Endothelial cell of umbilical vein (primary cell): ENCODE measurements at regions not wholly inside any gene's neighbourhood (a gene's known extent, or its start where the extent isn't known, plus 50 kb on each side); places are given as distances from the start of the nearest gene placed in this dataset.

ENCODE experiments used
- BruUV-seq: library from RNA; stranded (reverse); fragments of 400-500 nt; replicated peaks from 2 replicates; lab custom pipeline; 2021; lab: Mats Ljungman, UMichigan
- CTCF ChIA-PET: fragments of 300-600, 350-600 bp; sonication (Branson Sonifier 250); formaldehyde crosslinking; loops from one replicate; lab custom pipeline; 2021; ENCODE audit warnings: antibody characterized with exemption, inconsistent platforms; lab: Charles Lee
- POLR2A ChIA-PET: fragments of 300-600, 350-600 bp; sonication (Branson Sonifier 250); formaldehyde crosslinking; loops from one replicate; lab custom pipeline; 2021; ENCODE audit warnings: antibody characterized with exemption, inconsistent platforms; lab: Charles Lee
- DNase-seq: peaks from one replicate; pipeline ENCODE4 v3.0.0-alpha.2; 2011; ENCODE audit warnings: low read depth, low spot score
- FAIRE-seq: peaks from 2 replicates; lab custom pipeline; 2011; peaks lifted over from hg19 to GRCh38; lab: Jason Lieb, UNC
- H2AFZ ChIP-seq: 2 replicates; pipeline ENCODE4 v1.6.0; 2012; ENCODE audit warnings: low read depth, low read length, control low read depth, inconsistent platforms
- H3K27ac ChIP-seq: 2 replicates; pipeline ENCODE4 v1.5.1; 2011; ENCODE audit warnings: low read depth, mild to moderate bottlenecking, control low read depth, low read length, moderate library complexity; ENCODE audit not compliant: insufficient read depth
- H3K27me3 ChIP-seq, 2 experiments: 2 replicates each; pipeline versions ENCODE4 v1.6.0 to v1.6.1; 2011; ENCODE audit warnings: low read length in 2 of 2, mixed read lengths in 1 of 2; ENCODE audit not compliant: control insufficient read depth in 2 of 2, insufficient read depth in 2 of 2
- H3K36me3 ChIP-seq, 2 experiments: 2 replicates in 1 of 2; 3 replicates in 1 of 2; pipeline ENCODE4 v1.5.1; 2011; ENCODE audit warnings: low read length in 2 of 2, mild to moderate bottlenecking in 1 of 2, moderate library complexity in 1 of 2; ENCODE audit not compliant: control insufficient read depth in 2 of 2, insufficient read depth in 2 of 2; ENCODE audit errors: extremely low read depth in 1 of 2
- H3K4me1 ChIP-seq: 3 replicates; pipeline ENCODE4 v1.5.1; 2011; ENCODE audit warnings: mild to moderate bottlenecking, low read length; ENCODE audit not compliant: control insufficient read depth, insufficient read depth; ENCODE audit errors: extremely low read depth
- H3K4me2 ChIP-seq: 2 replicates; pipeline ENCODE4 v1.6.1; 2011; ENCODE audit warnings: low read length, control low read depth, mixed read lengths; ENCODE audit not compliant: insufficient read depth
- H3K4me3 ChIP-seq, 3 experiments: fragments of 200-600 bp in 1 of 3; sonication (generic), shearing (Covaris generic) in 1 of 3; replicated peaks in 1 of 3; 2 replicates each; pipeline ENCODE4 v1.5.1; 2011 to 2016; ENCODE audit warnings: control low read depth in 3 of 3, low read length in 3 of 3, mild to moderate bottlenecking in 2 of 3, inconsistent platforms in 1 of 3, low read depth in 1 of 3, moderate library complexity in 1 of 3; ENCODE audit not compliant: insufficient read depth in 1 of 3
- H3K79me2 ChIP-seq: 2 replicates; pipeline ENCODE4 v1.6.0; 2012; ENCODE audit warnings: low read length, inconsistent platforms; ENCODE audit not compliant: control insufficient read depth, insufficient read depth
- H3K9ac ChIP-seq: replicated peaks from 2 replicates; pipeline ENCODE3; 2011; ENCODE audit warnings: low read length, control low read depth; ENCODE audit not compliant: insufficient read depth; ENCODE audit errors: extremely low read depth
- H3K9me1 ChIP-seq: replicated peaks from 3 replicates; pipeline ENCODE4 v1.6.0; 2011; ENCODE audit warnings: mild to moderate bottlenecking, low read length; ENCODE audit not compliant: control insufficient read depth, insufficient read depth; ENCODE audit errors: extremely low read depth
- H3K9me3 ChIP-seq: replicated peaks from 2 replicates; pipeline ENCODE4 v1.5.1; 2012; ENCODE audit warnings: low read length, inconsistent platforms; ENCODE audit not compliant: control insufficient read depth, insufficient read depth
- H4K20me1 ChIP-seq: replicated peaks from 2 replicates; pipeline ENCODE3; 2011; ENCODE audit warnings: mild to moderate bottlenecking, low read length; ENCODE audit not compliant: control insufficient read depth, insufficient read depth; ENCODE audit errors: extremely low read depth
- CTCF ChIP-seq, 2 donors: IDR thresholded peaks; 1 replicate in 1 of 2; 2 replicates in 1 of 2; pipeline ENCODE4 v1.5.1; 2011; ENCODE audit warnings: low read length in 2 of 2, mild to moderate bottlenecking in 2 of 2, moderate library complexity in 2 of 2, control low read depth in 1 of 2, inconsistent platforms in 1 of 2, low read depth in 1 of 2; ENCODE audit not compliant: insufficient read depth in 1 of 2; ENCODE audit errors: extremely low read depth in 1 of 2
- EZH2 ChIP-seq: IDR thresholded peaks from 2 replicates; pipeline ENCODE4 v1.6.1; 2012; ENCODE audit warnings: borderline replicate concordance, low read depth, mild to moderate bottlenecking, moderate library complexity, low read length, inconsistent platforms; ENCODE audit not compliant: severe bottlenecking
- FOS ChIP-seq: IDR thresholded peaks from 2 replicates; pipeline ENCODE4 v1.6.1; 2011; ENCODE audit warnings: mild to moderate bottlenecking, low read length, moderate library complexity, borderline replicate concordance; ENCODE audit not compliant: insufficient read depth
- GATA2 ChIP-seq: IDR thresholded peaks from 2 replicates; pipeline ENCODE4 v1.7.0; 2011; ENCODE audit warnings: low read depth, mild to moderate bottlenecking, moderate library complexity, mixed read lengths, low read length; ENCODE audit not compliant: insufficient read length, insufficient read depth
- JUN ChIP-seq: IDR thresholded peaks from 2 replicates; pipeline ENCODE4 v1.6.1; 2011; ENCODE audit warnings: borderline replicate concordance, low read depth; ENCODE audit not compliant: insufficient read length, insufficient read depth
- MAX ChIP-seq: IDR thresholded peaks from 2 replicates; pipeline ENCODE4 v1.6.1; 2011; ENCODE audit not compliant: insufficient read depth, insufficient read length
- MYC ChIP-seq: IDR thresholded peaks from one replicate; pipeline ENCODE4 v1.6.1; 2011; ENCODE audit warnings: mild to moderate bottlenecking, low read depth, low read length
- POLR2A ChIP-seq: IDR thresholded peaks from 2 replicates; pipeline ENCODE4 v1.6.1; 2012; ENCODE audit warnings: low read depth, mild to moderate bottlenecking, control low read depth, low read length
- POLR2AphosphoS5 ChIP-seq: IDR thresholded peaks from 2 replicates; pipeline ENCODE4 v1.6.1; 2012; ENCODE audit warnings: low read depth, mild to moderate bottlenecking, control low read depth, low read length, moderate library complexity; ENCODE audit not compliant: insufficient read depth
- dilution Hi-C: fragments of 300-500 bp; cut with MboI; formaldehyde crosslinking; loops from one replicate; pipeline ENCODE4 v1.15.0; 2019; ENCODE audit warnings: low sequenced_read_pairs; ENCODE audit not compliant: extremely low pct_ligation_motif_present
- intact Hi-C: fragments of 100-400 bp; cut with micrococcal nuclease; formaldehyde crosslinking; loops from one replicate; pipeline ENCODE4 v1.10.0; 2022

- intact Hi-C loops (no loop called here), dilution Hi-C loops (no loop called here)
- H3K9ac ChIP-seq, result no peak overlapping the region
- H3K27me3 ChIP-seq, result no peaks in the 10 kb centered on the region
- no peak overlapping the region for H2AFZ ChIP-seq
- H3K4me2 ChIP-seq, result no peak overlapping the region
- CTCF ChIA-PET, result no interaction called here
- H3K27ac ChIP-seq, result no peak overlapping the region
- BruUV-seq, result no TSS peak
- TF ChIP-seq MYC, result no peak
- TF ChIP-seq JUN, result no peak
- TF ChIP-seq CTCF (IDR thresholded peaks at IDR 0.05; ENCODE audit: extremely low read depth in 1 of 2, insufficient read depth in 1 of 2, low read depth in 1 of 2, low read length in 2 of 2), result no peak
- no peak for TF ChIP-seq MAX
- no peak for TF ChIP-seq POLR2A
- TF ChIP-seq POLR2AphosphoS5, result no peak
- TF ChIP-seq GATA2, result no peak
- no peak for TF ChIP-seq EZH2
- no peak for TF ChIP-seq FOS
- no peaks in the 10 kb centered on the region for H3K9me3 ChIP-seq
- H3K9me1 ChIP-seq, result no peaks in the 10 kb centered on the region
- DNase-seq (no peak), FAIRE-seq (no peak)
- no peaks in the 10 kb centered on the region for H3K36me3 ChIP-seq
- H4K20me1 ChIP-seq, result no peaks in the 10 kb centered on the region
- POLR2A ChIA-PET, result no interaction called here
- H3K4me1 ChIP-seq, result no peaks in the 10 kb centered on the region
- no peak overlapping the region for H3K4me3 ChIP-seq
- no peaks in the 10 kb centered on the region for H3K79me2 ChIP-seq
Measured at GRCh38 chr11:36822829-36823228, 224.8 kb upstream of the RAG2 start.
